WTC11 (cell line): ENCODE measurements at regions not wholly inside any gene's neighbourhood (a gene's known extent, or its start where the extent isn't known, plus 50 kb on each side); places are given as distances from the start of the nearest gene placed in this dataset.

Source experiments
- FOXJ3 ChIP-seq: sonication (generic); formaldehyde crosslinking; IDR thresholded peaks from 2 replicates; pipeline ENCODE4 v1.9.0; 2021; ENCODE audit warnings: missing genetic modification reagents, mild to moderate bottlenecking, borderline replicate concordance
- GABPB1 ChIP-seq: sonication (generic); formaldehyde crosslinking; IDR thresholded peaks from 2 replicates; pipeline ENCODE4 v1.8.1; 2023; ENCODE audit warnings: mild to moderate bottlenecking, missing genetic modification reagents
- ZNF138 ChIP-seq: sonication (generic); formaldehyde crosslinking; conservative IDR thresholded peaks from 2 replicates; pipeline ENCODE4 v1.8.1; 2022; ENCODE audit warnings: mild to moderate bottlenecking, moderate library complexity, missing genetic modification reagents
- TF ChIP-seq, protein P1 (sequence below): fragments of 200-600 bp; IDR thresholded peaks from 2 replicates; pipeline ENCODE4 v1.8.0; 2022; ENCODE audit warnings: antibody characterized with exemption
- TF ChIP-seq, protein P2 (sequence below): sonication (generic); formaldehyde crosslinking; IDR thresholded peaks from 2 replicates; pipeline ENCODE4 v1.8.1; 2022; ENCODE audit warnings: mild to moderate bottlenecking, moderate library complexity, missing genetic modification reagents
- TF ChIP-seq, protein P3 (sequence below): sonication (generic); formaldehyde crosslinking; IDR thresholded peaks from 2 replicates; pipeline ENCODE4 v1.8.1; 2023; ENCODE audit warnings: mild to moderate bottlenecking, missing genetic modification reagents, borderline replicate concordance
- TF ChIP-seq, protein P4 (sequence below): sonication (generic); formaldehyde crosslinking; IDR thresholded peaks from 2 replicates; pipeline ENCODE4 v1.8.1; 2023; ENCODE audit warnings: mild to moderate bottlenecking, missing genetic modification reagents
- TF ChIP-seq, protein P5 (sequence below): sonication (generic); formaldehyde crosslinking; IDR thresholded peaks from 2 replicates; pipeline ENCODE4 v1.8.0; 2022; ENCODE audit warnings: mild to moderate bottlenecking, missing genetic modification reagents
- TF ChIP-seq, protein P6 (sequence below): fragments of 250-450 bp; sonication (Bioruptor Pico); IDR thresholded peaks from 2 replicates; pipeline ENCODE4 v1.9.0; 2021; ENCODE audit warnings: mild to moderate bottlenecking
- TF ChIP-seq, protein P7 (sequence below): sonication (generic); formaldehyde crosslinking; IDR thresholded peaks from 2 replicates; pipeline ENCODE4 v1.8.0; 2022; ENCODE audit warnings: mild to moderate bottlenecking, missing genetic modification reagents

DNA sequence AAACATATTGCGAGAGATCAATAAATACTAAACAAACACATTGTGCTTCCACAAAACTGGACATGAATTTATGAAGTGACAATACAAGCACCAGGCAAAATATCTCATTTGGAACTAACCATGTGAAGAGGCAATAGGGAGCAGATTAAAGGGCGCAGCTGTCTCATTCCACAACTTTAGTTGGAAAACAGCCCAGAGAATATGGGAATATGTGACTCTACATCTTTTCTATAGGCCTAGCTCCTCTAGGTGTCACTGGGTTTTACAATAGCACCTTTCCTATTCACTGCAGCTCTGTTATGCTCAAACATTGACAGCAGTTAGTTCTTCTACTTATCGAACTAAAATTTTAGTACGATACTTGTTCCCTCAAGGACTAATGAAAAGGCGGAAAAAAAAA, 866.3 kb upstream of the GBE1 start:
- TF ChIP-seq, protein P1, sequence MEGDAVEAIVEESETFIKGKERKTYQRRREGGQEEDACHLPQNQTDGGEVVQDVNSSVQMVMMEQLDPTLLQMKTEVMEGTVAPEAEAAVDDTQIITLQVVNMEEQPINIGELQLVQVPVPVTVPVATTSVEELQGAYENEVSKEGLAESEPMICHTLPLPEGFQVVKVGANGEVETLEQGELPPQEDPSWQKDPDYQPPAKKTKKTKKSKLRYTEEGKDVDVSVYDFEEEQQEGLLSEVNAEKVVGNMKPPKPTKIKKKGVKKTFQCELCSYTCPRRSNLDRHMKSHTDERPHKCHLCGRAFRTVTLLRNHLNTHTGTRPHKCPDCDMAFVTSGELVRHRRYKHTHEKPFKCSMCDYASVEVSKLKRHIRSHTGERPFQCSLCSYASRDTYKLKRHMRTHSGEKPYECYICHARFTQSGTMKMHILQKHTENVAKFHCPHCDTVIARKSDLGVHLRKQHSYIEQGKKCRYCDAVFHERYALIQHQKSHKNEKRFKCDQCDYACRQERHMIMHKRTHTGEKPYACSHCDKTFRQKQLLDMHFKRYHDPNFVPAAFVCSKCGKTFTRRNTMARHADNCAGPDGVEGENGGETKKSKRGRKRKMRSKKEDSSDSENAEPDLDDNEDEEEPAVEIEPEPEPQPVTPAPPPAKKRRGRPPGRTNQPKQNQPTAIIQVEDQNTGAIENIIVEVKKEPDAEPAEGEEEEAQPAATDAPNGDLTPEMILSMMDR: no peak
- TF ChIP-seq, protein P2, sequence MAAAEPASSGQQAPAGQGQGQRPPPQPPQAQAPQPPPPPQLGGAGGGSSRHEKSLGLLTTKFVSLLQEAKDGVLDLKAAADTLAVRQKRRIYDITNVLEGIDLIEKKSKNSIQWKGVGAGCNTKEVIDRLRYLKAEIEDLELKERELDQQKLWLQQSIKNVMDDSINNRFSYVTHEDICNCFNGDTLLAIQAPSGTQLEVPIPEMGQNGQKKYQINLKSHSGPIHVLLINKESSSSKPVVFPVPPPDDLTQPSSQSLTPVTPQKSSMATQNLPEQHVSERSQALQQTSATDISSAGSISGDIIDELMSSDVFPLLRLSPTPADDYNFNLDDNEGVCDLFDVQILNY (CRISPR knock-in tag): no peak
- TF ChIP-seq, protein P3, sequence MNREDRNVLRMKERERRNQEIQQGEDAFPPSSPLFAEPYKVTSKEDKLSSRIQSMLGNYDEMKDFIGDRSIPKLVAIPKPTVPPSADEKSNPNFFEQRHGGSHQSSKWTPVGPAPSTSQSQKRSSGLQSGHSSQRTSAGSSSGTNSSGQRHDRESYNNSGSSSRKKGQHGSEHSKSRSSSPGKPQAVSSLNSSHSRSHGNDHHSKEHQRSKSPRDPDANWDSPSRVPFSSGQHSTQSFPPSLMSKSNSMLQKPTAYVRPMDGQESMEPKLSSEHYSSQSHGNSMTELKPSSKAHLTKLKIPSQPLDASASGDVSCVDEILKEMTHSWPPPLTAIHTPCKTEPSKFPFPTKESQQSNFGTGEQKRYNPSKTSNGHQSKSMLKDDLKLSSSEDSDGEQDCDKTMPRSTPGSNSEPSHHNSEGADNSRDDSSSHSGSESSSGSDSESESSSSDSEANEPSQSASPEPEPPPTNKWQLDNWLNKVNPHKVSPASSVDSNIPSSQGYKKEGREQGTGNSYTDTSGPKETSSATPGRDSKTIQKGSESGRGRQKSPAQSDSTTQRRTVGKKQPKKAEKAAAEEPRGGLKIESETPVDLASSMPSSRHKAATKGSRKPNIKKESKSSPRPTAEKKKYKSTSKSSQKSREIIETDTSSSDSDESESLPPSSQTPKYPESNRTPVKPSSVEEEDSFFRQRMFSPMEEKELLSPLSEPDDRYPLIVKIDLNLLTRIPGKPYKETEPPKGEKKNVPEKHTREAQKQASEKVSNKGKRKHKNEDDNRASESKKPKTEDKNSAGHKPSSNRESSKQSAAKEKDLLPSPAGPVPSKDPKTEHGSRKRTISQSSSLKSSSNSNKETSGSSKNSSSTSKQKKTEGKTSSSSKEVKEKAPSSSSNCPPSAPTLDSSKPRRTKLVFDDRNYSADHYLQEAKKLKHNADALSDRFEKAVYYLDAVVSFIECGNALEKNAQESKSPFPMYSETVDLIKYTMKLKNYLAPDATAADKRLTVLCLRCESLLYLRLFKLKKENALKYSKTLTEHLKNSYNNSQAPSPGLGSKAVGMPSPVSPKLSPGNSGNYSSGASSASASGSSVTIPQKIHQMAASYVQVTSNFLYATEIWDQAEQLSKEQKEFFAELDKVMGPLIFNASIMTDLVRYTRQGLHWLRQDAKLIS (CRISPR knock-in tag): no peak
- TF ChIP-seq, protein P4, sequence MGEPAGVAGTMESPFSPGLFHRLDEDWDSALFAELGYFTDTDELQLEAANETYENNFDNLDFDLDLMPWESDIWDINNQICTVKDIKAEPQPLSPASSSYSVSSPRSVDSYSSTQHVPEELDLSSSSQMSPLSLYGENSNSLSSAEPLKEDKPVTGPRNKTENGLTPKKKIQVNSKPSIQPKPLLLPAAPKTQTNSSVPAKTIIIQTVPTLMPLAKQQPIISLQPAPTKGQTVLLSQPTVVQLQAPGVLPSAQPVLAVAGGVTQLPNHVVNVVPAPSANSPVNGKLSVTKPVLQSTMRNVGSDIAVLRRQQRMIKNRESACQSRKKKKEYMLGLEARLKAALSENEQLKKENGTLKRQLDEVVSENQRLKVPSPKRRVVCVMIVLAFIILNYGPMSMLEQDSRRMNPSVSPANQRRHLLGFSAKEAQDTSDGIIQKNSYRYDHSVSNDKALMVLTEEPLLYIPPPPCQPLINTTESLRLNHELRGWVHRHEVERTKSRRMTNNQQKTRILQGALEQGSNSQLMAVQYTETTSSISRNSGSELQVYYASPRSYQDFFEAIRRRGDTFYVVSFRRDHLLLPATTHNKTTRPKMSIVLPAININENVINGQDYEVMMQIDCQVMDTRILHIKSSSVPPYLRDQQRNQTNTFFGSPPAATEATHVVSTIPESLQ (CRISPR knock-in tag): no peak
- TF ChIP-seq, protein P5, sequence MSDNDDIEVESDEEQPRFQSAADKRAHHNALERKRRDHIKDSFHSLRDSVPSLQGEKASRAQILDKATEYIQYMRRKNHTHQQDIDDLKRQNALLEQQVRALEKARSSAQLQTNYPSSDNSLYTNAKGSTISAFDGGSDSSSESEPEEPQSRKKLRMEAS (CRISPR knock-in tag): no peak
- TF ChIP-seq GABPB1 (CRISPR knock-in tag) (no peak), ZNF138 (CRISPR knock-in tag) (no peak), FOXJ3 (no peak)
- TF ChIP-seq, protein P6, sequence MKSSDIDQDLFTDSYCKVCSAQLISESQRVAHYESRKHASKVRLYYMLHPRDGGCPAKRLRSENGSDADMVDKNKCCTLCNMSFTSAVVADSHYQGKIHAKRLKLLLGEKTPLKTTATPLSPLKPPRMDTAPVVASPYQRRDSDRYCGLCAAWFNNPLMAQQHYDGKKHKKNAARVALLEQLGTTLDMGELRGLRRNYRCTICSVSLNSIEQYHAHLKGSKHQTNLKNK (CRISPR knock-in tag): no peak
- TF ChIP-seq, protein P7, sequence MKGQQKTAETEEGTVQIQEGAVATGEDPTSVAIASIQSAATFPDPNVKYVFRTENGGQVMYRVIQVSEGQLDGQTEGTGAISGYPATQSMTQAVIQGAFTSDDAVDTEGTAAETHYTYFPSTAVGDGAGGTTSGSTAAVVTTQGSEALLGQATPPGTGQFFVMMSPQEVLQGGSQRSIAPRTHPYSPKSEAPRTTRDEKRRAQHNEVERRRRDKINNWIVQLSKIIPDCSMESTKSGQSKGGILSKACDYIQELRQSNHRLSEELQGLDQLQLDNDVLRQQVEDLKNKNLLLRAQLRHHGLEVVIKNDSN: no peak
